Kidney capillary endothelial cell (primary cell): ENCODE measurements at regions not wholly inside any gene's neighbourhood (a gene's known extent, or its start where the extent isn't known, plus 50 kb on each side); places are given as distances from the start of the nearest gene placed in this dataset.

Experiments used
- DNase-seq: peaks from one replicate; pipeline ENCODE4 v3.0.0-alpha.2; 2018; ENCODE audit warnings: low spot score

- peak; percentile 72 for DNase-seq
Observed at GRCh38 chr9:36728651-36729520, 156.2 kb downstream of the MELK start.

- DNase-seq, result no peak
Observed at GRCh38 chr9:36729906-36730305, 157.2 kb downstream of the MELK start.

DNA sequence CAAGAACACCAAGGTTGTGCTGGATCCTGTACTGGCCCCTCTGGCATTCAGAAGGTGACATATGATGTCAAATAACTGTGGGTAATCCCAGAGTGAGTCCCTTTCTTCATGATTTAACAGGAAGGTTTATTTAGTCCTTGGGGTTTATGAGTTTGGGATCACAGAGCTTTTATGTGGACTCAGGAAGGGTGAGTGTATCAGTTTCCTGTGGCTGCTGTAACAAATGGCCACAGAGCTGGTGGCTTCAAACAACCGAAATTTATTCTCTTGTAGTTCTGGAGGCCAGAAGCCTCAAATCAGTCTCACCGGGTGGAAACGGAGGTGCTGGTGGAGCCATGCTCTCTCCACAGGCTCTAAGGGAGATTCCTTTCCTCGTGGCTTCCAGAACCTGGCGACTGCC, 157.7 kb downstream of the MELK start:
- no peak for DNase-seq

GRCh38 chr9:36731068-36731956, 158.6 kb downstream of the MELK start:
- no peak for DNase-seq

GRCh38 chr9:36734737-36735136, 162.0 kb downstream of the MELK start:
- no peak for DNase-seq

DNA sequence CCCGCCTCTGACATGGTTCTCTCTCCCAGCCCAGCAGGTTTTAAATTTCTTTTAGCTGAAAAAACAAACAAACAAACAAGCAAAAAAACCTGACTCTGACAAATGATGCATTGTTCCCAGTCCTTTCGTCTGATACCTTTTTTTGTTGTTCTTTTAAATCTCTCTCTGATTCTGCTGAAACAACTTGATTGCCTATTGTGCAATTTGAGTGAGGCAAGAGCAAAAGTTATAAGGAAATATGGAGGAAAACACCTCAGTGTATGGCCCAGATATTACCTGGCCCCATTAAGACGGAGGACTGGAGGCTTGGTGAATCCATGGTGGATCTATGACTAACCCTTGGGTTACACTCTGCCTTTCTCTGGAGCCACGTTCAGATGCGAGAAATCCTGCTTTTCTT, 164.0 kb downstream of the MELK start:
- no peak for DNase-seq

GRCh38 chr9:36738318-36738976, 165.8 kb downstream of the MELK start:
- peak; percentile 30 for DNase-seq

GRCh38 chr9:36739373-36740116, 166.8 kb downstream of the MELK start:
- no peak for DNase-seq

DNA sequence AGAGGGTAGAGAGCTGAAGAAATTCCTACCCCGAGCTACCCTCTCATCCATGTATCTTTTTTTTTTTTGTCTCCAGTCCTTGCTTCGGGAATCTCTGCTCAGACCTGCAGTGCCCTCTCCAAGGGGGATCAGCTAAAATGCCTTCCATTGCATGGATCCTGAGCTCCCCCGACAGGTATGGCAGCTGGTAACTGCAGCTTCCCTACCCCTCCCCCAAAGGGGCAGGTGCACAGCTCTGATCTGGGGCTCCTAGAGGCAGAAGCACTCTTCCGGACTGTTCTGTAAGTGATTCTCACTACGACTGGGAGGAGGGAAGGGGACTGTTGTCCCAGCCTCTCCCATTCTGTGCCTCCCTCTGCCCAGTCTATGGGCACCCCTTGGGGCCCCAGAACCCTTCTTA, 169.6 kb downstream of the MELK start:
- no peak for DNase-seq

- no peak for DNase-seq
Observed at GRCh38 chr9:36744678-36745077, 172.0 kb downstream of the MELK start.

DNA sequence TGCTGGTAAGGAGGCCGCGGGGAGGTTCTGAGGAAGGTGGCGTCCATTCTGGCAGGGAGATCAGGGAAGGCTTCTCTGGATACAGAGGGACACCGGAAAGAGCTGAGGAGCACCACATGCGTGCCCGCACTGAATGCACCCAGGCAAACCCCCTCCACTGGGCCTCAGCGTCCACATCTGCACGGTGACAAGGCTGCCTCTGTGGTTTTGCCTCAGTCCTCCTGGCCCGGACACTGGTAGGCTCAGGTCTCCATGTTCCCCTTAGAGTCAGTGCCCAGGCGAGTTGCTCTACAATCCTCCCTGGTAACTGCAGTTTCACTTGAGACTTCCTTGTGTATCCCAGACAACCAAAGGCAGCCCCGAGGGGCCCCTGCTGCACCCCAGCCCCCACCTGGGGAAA, 173.3 kb downstream of the MELK start:
- no peak for DNase-seq

DNA sequence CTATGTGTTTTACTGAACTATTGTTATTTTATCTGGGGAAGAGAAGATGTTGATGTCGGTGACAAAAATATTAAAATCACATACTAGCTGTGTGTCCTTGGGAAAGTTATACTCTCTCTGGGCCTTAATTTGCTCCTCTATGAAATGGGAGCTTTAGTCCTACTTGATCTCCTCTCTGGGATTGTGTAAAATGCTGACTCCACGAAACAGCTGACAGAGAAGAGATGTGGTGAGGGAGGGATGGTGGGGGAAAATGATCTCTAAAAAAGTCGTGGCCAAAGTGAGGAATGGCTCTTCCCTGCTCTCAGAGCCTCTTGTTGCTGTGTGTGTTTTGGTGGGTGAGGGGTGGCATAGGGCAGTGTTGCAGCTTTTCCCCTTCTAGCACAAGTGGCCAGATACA, 173.7 kb downstream of the MELK start:
- no peak for DNase-seq

DNA sequence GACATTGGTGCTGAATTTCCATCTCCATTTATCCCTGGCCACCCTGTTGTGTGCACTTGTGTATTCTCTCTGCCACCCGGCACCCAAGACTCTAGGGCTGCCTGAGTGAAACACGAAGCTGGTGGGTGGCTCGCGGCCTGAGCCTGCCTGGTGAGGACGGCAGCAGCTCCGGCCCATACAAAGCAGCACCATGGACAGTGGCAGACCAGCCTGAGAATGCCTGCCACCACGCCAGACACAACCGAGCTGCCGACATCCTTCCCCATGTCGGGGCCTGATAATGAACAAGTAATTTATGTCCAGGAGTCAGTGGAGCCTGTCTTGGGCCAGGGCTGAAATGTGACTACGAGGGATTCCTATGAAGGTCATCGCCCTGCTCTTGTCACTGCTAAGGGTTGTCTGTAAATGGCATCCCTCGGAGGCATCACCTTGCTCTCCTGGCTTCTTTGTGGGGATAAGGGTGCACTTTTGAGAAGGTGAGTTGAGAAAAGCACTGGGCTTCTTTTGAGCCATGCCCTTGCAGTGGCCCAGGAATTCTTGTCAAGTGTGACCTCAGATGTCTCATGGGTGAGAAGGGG, 175.7 kb downstream of the MELK start:
- peak; percentile 46 for DNase-seq

DNA sequence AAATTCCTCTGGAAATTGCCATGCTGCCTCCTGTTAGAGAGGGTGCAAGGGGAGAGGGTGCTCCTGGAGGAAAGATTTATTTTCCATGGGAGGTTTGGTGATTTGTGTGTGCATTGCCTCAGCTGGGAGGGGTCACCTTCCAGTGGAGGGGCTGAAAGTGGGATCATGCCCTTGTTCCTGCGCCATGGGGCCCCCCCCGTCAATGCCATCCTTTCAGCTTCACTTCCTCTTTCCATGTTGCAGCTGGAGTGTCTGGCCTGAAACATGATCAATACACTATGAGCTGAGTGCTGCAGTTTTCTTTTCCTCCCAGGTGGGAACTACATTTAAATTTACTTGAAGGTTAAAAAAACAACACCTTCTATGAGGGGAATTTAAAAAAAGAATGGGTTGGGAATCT, 176.8 kb downstream of the MELK start:
- DNase-seq, result no peak

DNA sequence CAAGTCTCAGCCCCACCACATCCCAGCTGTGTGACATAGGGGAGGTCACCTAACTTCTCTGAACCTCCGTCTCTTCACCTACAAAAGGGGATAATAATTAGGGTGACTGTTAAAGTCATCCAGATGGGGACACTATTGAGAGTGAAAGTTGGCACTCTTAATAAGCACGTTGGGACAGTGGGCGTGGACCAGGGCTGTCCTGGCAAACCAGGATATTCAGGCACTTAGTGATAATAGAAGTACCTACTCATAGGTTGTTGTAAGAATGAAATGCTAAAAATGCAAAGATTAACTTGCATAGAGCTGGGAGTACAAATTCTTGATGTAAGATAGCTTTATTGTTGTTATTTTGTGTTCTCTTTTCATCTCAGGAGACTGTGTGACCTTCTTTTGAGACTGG, 177.9 kb downstream of the MELK start:
- DNase-seq, result no peak

- DNase-seq, result no peak
Observed at GRCh38 chr9:36755019-36755418, 182.3 kb downstream of the MELK start.

DNA sequence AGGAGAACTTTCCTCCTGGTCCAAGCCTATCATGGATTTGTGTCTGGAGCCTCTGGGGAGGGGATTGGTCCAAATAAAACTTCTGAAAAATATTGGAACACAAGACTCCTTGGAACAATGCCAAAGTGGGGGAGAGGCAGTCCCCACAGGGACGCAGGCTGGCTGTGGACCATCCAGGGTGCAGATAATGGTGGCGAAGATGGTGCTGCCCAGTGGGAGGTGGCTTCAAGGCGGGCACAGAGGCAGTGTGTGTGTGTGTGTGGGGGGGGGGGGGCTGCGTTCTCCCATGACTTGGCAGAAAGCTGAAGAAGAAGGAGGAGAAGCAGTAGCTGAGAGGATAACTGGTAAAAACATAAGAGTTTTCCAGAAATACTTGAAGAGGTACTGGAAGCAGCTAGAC, 186.4 kb downstream of the MELK start:
- DNase-seq, result no peak

DNA sequence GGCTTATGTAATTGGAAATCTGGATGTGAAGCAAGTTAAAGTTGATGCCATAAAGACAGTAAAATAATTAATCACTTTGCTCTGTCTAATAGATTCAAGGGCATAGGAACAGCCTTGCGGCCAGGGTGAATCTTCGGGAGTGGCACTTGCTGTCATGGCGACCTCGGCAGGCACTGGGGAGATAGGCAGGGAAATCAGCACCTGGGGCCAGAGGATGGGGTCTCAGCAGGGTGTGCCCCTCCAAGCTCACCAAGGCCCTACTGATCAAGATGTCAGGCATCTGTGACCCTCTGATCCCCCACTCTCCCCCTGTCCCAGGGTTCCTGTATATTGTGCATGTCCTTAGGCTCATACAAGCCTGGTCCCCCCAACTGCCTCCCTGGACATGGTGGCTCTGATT, 187.3 kb downstream of the MELK start:
- DNase-seq, result no peak

DNA sequence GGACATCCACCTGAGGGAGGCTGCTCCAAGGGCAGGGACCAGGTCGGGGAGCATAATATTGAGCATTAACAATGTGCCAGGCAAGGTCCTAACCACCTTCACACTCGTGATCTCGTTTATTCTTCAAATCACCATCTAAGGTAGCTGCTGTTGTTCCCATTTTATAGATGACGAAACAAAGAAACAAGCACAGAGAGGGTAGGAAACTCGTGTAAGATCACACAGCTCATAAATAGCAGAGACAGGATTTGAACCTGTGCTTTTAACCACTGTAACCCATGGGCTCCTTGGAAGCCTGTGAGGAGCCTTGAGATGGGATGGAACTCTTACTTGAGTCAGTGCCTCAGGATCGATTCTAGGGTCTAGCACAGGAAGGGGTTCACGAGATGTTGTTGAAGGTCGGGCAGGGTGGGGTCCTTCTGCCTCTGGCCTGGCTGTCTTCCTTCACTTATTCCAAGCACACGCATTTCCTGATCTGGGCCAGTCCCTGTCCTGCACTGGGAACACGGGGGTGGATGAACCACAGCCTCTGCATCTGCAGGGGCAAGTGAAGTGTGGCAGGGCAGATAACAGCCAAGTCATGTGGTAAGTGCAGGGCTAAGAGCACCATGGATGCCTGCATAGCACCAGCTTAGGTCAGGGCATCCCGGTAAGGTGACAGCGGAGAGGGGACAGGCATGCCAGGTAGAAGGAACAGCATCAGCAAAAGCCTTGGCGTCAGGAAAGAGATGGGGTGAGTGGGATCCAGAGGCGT, 188.1 kb downstream of the MELK start:
- DNase-seq, result no peak

DNA sequence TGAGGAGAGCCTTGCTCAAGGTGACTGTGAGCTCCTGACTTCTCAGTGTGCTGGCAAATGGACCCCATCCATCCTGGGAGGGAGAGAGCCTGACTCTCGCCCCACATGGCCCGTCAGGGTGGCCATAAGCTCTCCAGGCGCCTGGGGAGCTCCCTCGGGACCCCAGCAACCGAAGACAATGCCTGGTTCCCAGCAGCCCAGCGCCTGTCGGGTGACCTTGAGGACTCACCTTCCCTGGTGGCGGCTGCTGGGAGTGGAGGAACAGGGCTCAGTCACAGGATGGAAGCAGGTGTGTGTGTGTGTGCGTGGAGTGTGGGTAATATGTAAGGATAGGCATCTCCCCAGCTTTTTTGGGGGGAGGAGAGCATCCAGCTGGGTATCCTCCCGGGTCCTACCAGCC, 190.3 kb downstream of the MELK start:
- no peak for DNase-seq

DNA sequence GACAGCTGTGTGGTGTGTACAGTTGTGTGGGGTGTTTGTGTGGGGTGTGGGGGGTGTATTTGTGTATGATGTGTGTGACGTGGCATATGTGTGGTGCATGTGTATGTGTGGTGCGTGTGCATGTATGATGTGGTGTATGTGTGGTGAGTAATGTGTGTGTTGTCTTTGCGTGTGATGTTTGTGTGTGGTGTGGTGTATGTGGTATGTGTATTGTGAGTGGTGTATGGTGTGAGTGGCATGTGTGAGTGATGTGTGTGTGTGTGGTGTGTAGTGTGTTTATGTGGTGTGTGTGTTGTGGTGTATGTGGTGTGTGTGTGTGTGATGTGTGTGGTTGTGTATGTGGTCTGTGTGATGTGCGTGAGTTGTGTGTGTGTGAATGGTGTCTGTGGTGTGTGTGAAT, 191.1 kb downstream of the MELK start:
- DNase-seq, result no peak
